ENCODE measurements at regions not wholly inside any gene's neighbourhood (a gene's known extent, or its start where the extent isn't known, plus 50 kb on each side); places are given as distances from the start of the nearest gene placed in this dataset.

- WGBS, 2 donors (ENCODE audit: extremely low coverage in 2 of 2, insufficient read length in 2 of 2, insufficient replicate concordance in 1 of 2), result no CpG with 5 or more reads among the region's 2 CpGs
- H2BK120ac ChIP-seq (ENCODE audit: low read depth, low read length), result no peak overlapping the region
- H3K27me3 ChIP-seq (ENCODE audit: control insufficient read depth in 3 of 3, insufficient read depth in 3 of 3, low read depth in 1 of 3, low read length in 3 of 3), result no peaks in the 10 kb centered on the region
- no peak for DNase-seq (ENCODE audit: low spot score)
- H3K4me1 ChIP-seq (ENCODE audit: control insufficient read depth in 2 of 2, insufficient read depth in 1 of 2, low read depth in 1 of 2, low read length in 2 of 2), result peaks cover 2 to 21% of the 10 kb centered on the region in 2 donors
- no peak overlapping the region for H3K27ac ChIP-seq (replicated peaks; ENCODE audit: low read length)
- H3K9me3 ChIP-seq (replicated peaks in 1 of 2; ENCODE audit: control insufficient read depth in 2 of 2, insufficient read depth in 1 of 2, low read depth in 1 of 2, low read length in 2 of 2), result peaks cover 0 to 16% of the 10 kb centered on the region in 2 donors
- H3K23ac ChIP-seq (ENCODE audit: low read depth, low read length, poor library complexity), result no peak overlapping the region
- H3K18ac ChIP-seq (ENCODE audit: low read length), result no peak overlapping the region
- H2BK12ac ChIP-seq (ENCODE audit: low read length), result no peak overlapping the region
- no peaks in the 10 kb centered on the region for H3K79me1 ChIP-seq (ENCODE audit: low read depth, low read length)
- no peak overlapping the region for H2BK5ac ChIP-seq (ENCODE audit: low read length)
- no peaks in the 10 kb centered on the region for H3K36me3 ChIP-seq (replicated peaks in 1 of 2; ENCODE audit: control insufficient read depth in 2 of 2, insufficient read depth in 2 of 2, low read length in 2 of 2)
- no peak overlapping the region for H3K4me2 ChIP-seq (ENCODE audit: insufficient read depth, low read length, poor library complexity, severe bottlenecking)
- no peak overlapping the region for H3K4me3 ChIP-seq (ENCODE audit: low read length in 2 of 2)
- H3K14ac ChIP-seq (ENCODE audit: low read length), result no peak overlapping the region
- H3K4ac ChIP-seq (ENCODE audit: low read length), result no peak overlapping the region
- peak overlapping the region; percentile 10 for H2AFZ ChIP-seq (ENCODE audit: low read length)
- no peak overlapping the region for H2AK5ac ChIP-seq (ENCODE audit: low read depth, low read length)
- H2BK15ac ChIP-seq (ENCODE audit: low read length), result no peak overlapping the region
- H3K9ac ChIP-seq (ENCODE audit: low read depth, low read length, poor library complexity), result no peak overlapping the region
- H4K8ac ChIP-seq (ENCODE audit: low read depth, low read length), result no peak overlapping the region
- H4K91ac ChIP-seq (ENCODE audit: low read depth, low read length, poor library complexity), result no peak overlapping the region
Measured at GRCh38 chr12:24697295-24697694, 251.6 kb downstream of the BCAT1 start.

GRCh38 chr12:24696800-24697199 lies 252.1 kb downstream of the BCAT1 start:
- no peak for DNase-seq (ENCODE audit: low spot score)
- H3K9me3 ChIP-seq (replicated peaks in 1 of 2; ENCODE audit: control insufficient read depth in 2 of 2, insufficient read depth in 1 of 2, low read depth in 1 of 2, low read length in 2 of 2), result peaks cover 0 to 16% of the 10 kb centered on the region in 2 donors
- H3K14ac ChIP-seq (ENCODE audit: low read length), result no peak overlapping the region
- no peak overlapping the region for H2BK15ac ChIP-seq (ENCODE audit: low read length)
- H3K36me3 ChIP-seq (replicated peaks in 1 of 2; ENCODE audit: control insufficient read depth in 2 of 2, insufficient read depth in 2 of 2, low read length in 2 of 2), result no peaks in the 10 kb centered on the region
- H2BK120ac ChIP-seq (ENCODE audit: low read depth, low read length), result no peak overlapping the region
- H3K27ac ChIP-seq (replicated peaks; ENCODE audit: low read length), result no peak overlapping the region
- H3K23ac ChIP-seq (ENCODE audit: low read depth, low read length, poor library complexity), result no peak overlapping the region
- no peak overlapping the region for H2BK12ac ChIP-seq (ENCODE audit: low read length)
- H3K4ac ChIP-seq (ENCODE audit: low read length), result no peak overlapping the region
- H3K9ac ChIP-seq (ENCODE audit: low read depth, low read length, poor library complexity), result no peak overlapping the region
- H3K79me1 ChIP-seq (ENCODE audit: low read depth, low read length), result no peaks in the 10 kb centered on the region
- no peaks in the 10 kb centered on the region for H3K27me3 ChIP-seq (ENCODE audit: control insufficient read depth in 3 of 3, insufficient read depth in 3 of 3, low read depth in 1 of 3, low read length in 3 of 3)
- H2BK5ac ChIP-seq (ENCODE audit: low read length), result no peak overlapping the region
- H2AK5ac ChIP-seq (ENCODE audit: low read depth, low read length), result no peak overlapping the region
- H4K91ac ChIP-seq (ENCODE audit: low read depth, low read length, poor library complexity), result no peak overlapping the region
- no peak overlapping the region for H4K8ac ChIP-seq (ENCODE audit: low read depth, low read length)
- H3K4me1 ChIP-seq (ENCODE audit: control insufficient read depth in 2 of 2, insufficient read depth in 1 of 2, low read depth in 1 of 2, low read length in 2 of 2), result peaks cover 2 to 21% of the 10 kb centered on the region in 2 donors
- no peak overlapping the region for H3K18ac ChIP-seq (ENCODE audit: low read length)
- no peak overlapping the region for H3K4me3 ChIP-seq (ENCODE audit: low read length in 2 of 2)
- WGBS, 2 donors (ENCODE audit: extremely low coverage in 2 of 2, insufficient read length in 2 of 2, insufficient replicate concordance in 1 of 2), result no CpG with 5 or more reads among the region's 6 CpGs
- H3K4me2 ChIP-seq (ENCODE audit: insufficient read depth, low read length, poor library complexity, severe bottlenecking), result no peak overlapping the region
- H2AFZ ChIP-seq (ENCODE audit: low read length), result peak overlapping the region; percentile 21

GRCh38 chr12:24695657-24696329 lies 253.1 kb downstream of the BCAT1 start:
- peak overlapping the region; percentile 58 for H2AFZ ChIP-seq (ENCODE audit: low read length)
- H2BK12ac ChIP-seq (ENCODE audit: low read length), result no peak overlapping the region
- DNase-seq (ENCODE audit: low spot score), result no peak

GRCh38 chr12:24695103-24695502 lies 253.8 kb downstream of the BCAT1 start:
- Histone ChIP-seq H2BK120ac (ENCODE audit: low read depth, low read length) (no peak overlapping the region), H2BK15ac (ENCODE audit: low read length) (no peak overlapping the region), H3K4me3 (ENCODE audit: low read length in 2 of 2) (no peak overlapping the region), H3K14ac (ENCODE audit: low read length) (no peak overlapping the region), H3K9me3 (replicated peaks in 1 of 2; ENCODE audit: control insufficient read depth in 2 of 2, insufficient read depth in 1 of 2, low read depth in 1 of 2, low read length in 2 of 2) (peaks cover 0 to under 1% of the 10 kb centered on the region in 2 donors), H3K18ac (ENCODE audit: low read length) (no peak overlapping the region), H2AFZ (ENCODE audit: low read length) (no peak overlapping the region), H2AK5ac (ENCODE audit: low read depth, low read length) (no peak overlapping the region), H3K36me3 (replicated peaks in 1 of 2; ENCODE audit: control insufficient read depth in 2 of 2, insufficient read depth in 2 of 2, low read length in 2 of 2) (no peaks in the 10 kb centered on the region), H3K27ac (replicated peaks; ENCODE audit: low read length) (no peak overlapping the region), H3K4me1 (ENCODE audit: control insufficient read depth in 2 of 2, insufficient read depth in 1 of 2, low read depth in 1 of 2, low read length in 2 of 2) (peaks cover 2 to 21% of the 10 kb centered on the region in 2 donors), H3K27me3 (ENCODE audit: control insufficient read depth in 3 of 3, insufficient read depth in 3 of 3, low read depth in 1 of 3, low read length in 3 of 3) (no peaks in the 10 kb centered on the region), H2BK12ac (ENCODE audit: low read length) (no peak overlapping the region), H3K9ac (ENCODE audit: low read depth, low read length, poor library complexity) (no peak overlapping the region), H4K91ac (ENCODE audit: low read depth, low read length, poor library complexity) (no peak overlapping the region), H2BK5ac (ENCODE audit: low read length) (no peak overlapping the region), H3K23ac (ENCODE audit: low read depth, low read length, poor library complexity) (no peak overlapping the region), H4K8ac (ENCODE audit: low read depth, low read length) (no peak overlapping the region), H3K4ac (ENCODE audit: low read length) (no peak overlapping the region), H3K79me1 (ENCODE audit: low read depth, low read length) (no peaks in the 10 kb centered on the region), H3K4me2 (ENCODE audit: insufficient read depth, low read length, poor library complexity, severe bottlenecking) (no peak overlapping the region)
- DNase-seq (ENCODE audit: low spot score), result no peak
- no CpG with 5 or more reads among the region's 4 CpGs for WGBS, 2 donors (ENCODE audit: extremely low coverage in 2 of 2, insufficient read length in 2 of 2, insufficient replicate concordance in 1 of 2)

More at GRCh38 chr12:24695657-24696329, 253.1 kb downstream of the BCAT1 start:
- Histone ChIP-seq H2AK5ac (ENCODE audit: low read depth, low read length) (no peak overlapping the region), H3K79me1 (ENCODE audit: low read depth, low read length) (no peaks in the 10 kb centered on the region), H2BK15ac (ENCODE audit: low read length) (no peak overlapping the region), H4K8ac (ENCODE audit: low read depth, low read length) (no peak overlapping the region), H3K9ac (ENCODE audit: low read depth, low read length, poor library complexity) (no peak overlapping the region), H3K18ac (ENCODE audit: low read length) (no peak overlapping the region), H4K91ac (ENCODE audit: low read depth, low read length, poor library complexity) (no peak overlapping the region), H3K14ac (ENCODE audit: low read length) (no peak overlapping the region), H3K9me3 (replicated peaks in 1 of 2; ENCODE audit: control insufficient read depth in 2 of 2, insufficient read depth in 1 of 2, low read depth in 1 of 2, low read length in 2 of 2) (peaks cover 0 to 7% of the 10 kb centered on the region in 2 donors), H2BK5ac (ENCODE audit: low read length) (no peak overlapping the region), H3K36me3 (replicated peaks in 1 of 2; ENCODE audit: control insufficient read depth in 2 of 2, insufficient read depth in 2 of 2, low read length in 2 of 2) (no peaks in the 10 kb centered on the region), H2BK120ac (ENCODE audit: low read depth, low read length) (no peak overlapping the region), H3K4me2 (ENCODE audit: insufficient read depth, low read length, poor library complexity, severe bottlenecking) (no peak overlapping the region), H3K4ac (ENCODE audit: low read length) (no peak overlapping the region), H3K27ac (replicated peaks; ENCODE audit: low read length) (no peak overlapping the region), H3K23ac (ENCODE audit: low read depth, low read length, poor library complexity) (no peak overlapping the region), H3K4me3 (ENCODE audit: low read length in 2 of 2) (no peak overlapping the region), H3K27me3 (ENCODE audit: control insufficient read depth in 3 of 3, insufficient read depth in 3 of 3, low read depth in 1 of 3, low read length in 3 of 3) (no peaks in the 10 kb centered on the region), H3K4me1 (ENCODE audit: control insufficient read depth in 2 of 2, insufficient read depth in 1 of 2, low read depth in 1 of 2, low read length in 2 of 2) (peaks cover 2 to 21% of the 10 kb centered on the region in 2 donors)
- no CpG with 5 or more reads among the region's 3 CpGs for WGBS, 2 donors (ENCODE audit: extremely low coverage in 2 of 2, insufficient read length in 2 of 2, insufficient replicate concordance in 1 of 2)
